Neuronal stem cell (in vitro differentiated cells): ENCODE measurements at regions not wholly inside any gene's neighbourhood (a gene's known extent, or its start where the extent isn't known, plus 50 kb on each side); places are given as distances from the start of the nearest gene placed in this dataset.

ENCODE experiments used
- DNase-seq: peaks from one replicate; pipeline ENCODE4 v3.0.0-alpha.2; 2013; ENCODE audit warnings: low spot score
- H2AFZ ChIP-seq: one replicate; pipeline ENCODE4 v1.6.1; 2013; ENCODE audit warnings: mild to moderate bottlenecking, low read length, inconsistent platforms
- H2AK5ac ChIP-seq: 2 replicates; pipeline ENCODE4 v1.6.1; 2013; ENCODE audit warnings: low read depth, mild to moderate bottlenecking, inconsistent platforms, low read length, moderate library complexity, mixed read lengths
- H2BK120ac ChIP-seq: 2 replicates; pipeline ENCODE4 v1.6.1; 2013; ENCODE audit warnings: low read depth, mild to moderate bottlenecking, inconsistent platforms, low read length, moderate library complexity, mixed read lengths
- H2BK12ac ChIP-seq: one replicate; pipeline ENCODE4 v1.6.1; 2013; ENCODE audit warnings: low read length, inconsistent platforms
- H2BK15ac ChIP-seq: 2 replicates; pipeline ENCODE4 v1.6.1; 2013; ENCODE audit warnings: mild to moderate bottlenecking, low read length, inconsistent platforms, mixed read lengths
- H2BK5ac ChIP-seq: one replicate; pipeline ENCODE4 v1.6.1; 2013; ENCODE audit warnings: inconsistent platforms, mild to moderate bottlenecking, low read length, moderate library complexity
- H3K14ac ChIP-seq: one replicate; pipeline ENCODE4 v1.6.1; 2013; ENCODE audit warnings: low read length, inconsistent platforms
- H3K18ac ChIP-seq: 2 replicates; pipeline ENCODE4 v1.6.1; 2013; ENCODE audit warnings: low read length, inconsistent platforms
- H3K23ac ChIP-seq: 2 replicates; pipeline ENCODE4 v1.6.1; 2013; ENCODE audit warnings: low read depth, mild to moderate bottlenecking, mixed read lengths, low read length, inconsistent platforms; ENCODE audit not compliant: poor library complexity
- H3K27ac ChIP-seq: replicated peaks from 3 replicates; pipeline ENCODE4 v1.5.1; 2013; ENCODE audit warnings: low read length, inconsistent platforms
- H3K27me3 ChIP-seq, 3 experiments: 2 replicates each; pipeline ENCODE4 v1.6.1; 2013; ENCODE audit warnings: low read length in 3 of 3, mild to moderate bottlenecking in 2 of 3, inconsistent platforms in 1 of 3, low read depth in 1 of 3, mixed read lengths in 1 of 3, moderate library complexity in 1 of 3; ENCODE audit not compliant: control insufficient read depth in 3 of 3, insufficient read depth in 3 of 3
- H3K36me3 ChIP-seq, 2 donors: replicated peaks in 1 of 2; 2 replicates each; pipeline ENCODE4 v1.6.1; 2013; ENCODE audit warnings: low read length in 2 of 2; ENCODE audit not compliant: control insufficient read depth in 2 of 2, insufficient read depth in 2 of 2
- H3K4ac ChIP-seq: 2 replicates; pipeline ENCODE4 v1.6.1; 2013; ENCODE audit warnings: inconsistent platforms, mild to moderate bottlenecking, low read length, moderate library complexity
- H3K4me1 ChIP-seq, 2 donors: 1 replicate in 1 of 2; 2 replicates in 1 of 2; pipeline ENCODE4 v1.6.1; 2013; ENCODE audit warnings: low read length in 2 of 2, low read depth in 1 of 2; ENCODE audit not compliant: control insufficient read depth in 2 of 2, insufficient read depth in 1 of 2
- H3K4me2 ChIP-seq: one replicate; pipeline ENCODE4 v1.6.1; 2013; ENCODE audit warnings: mild to moderate bottlenecking, low read length, inconsistent platforms; ENCODE audit not compliant: insufficient read depth, poor library complexity, severe bottlenecking
- H3K4me3 ChIP-seq, 2 donors: 2 replicates each; pipeline ENCODE4 v1.5.1; 2013; ENCODE audit warnings: low read length in 2 of 2, mild to moderate bottlenecking in 2 of 2, inconsistent platforms in 1 of 2, moderate library complexity in 1 of 2
- H3K79me1 ChIP-seq: one replicate; pipeline ENCODE4 v1.6.1; 2013; ENCODE audit warnings: low read depth, mild to moderate bottlenecking, inconsistent platforms, low read length, moderate library complexity
- H3K9ac ChIP-seq: one replicate; pipeline ENCODE4 v1.6.1; 2013; ENCODE audit warnings: mild to moderate bottlenecking, low read depth, low read length, inconsistent platforms; ENCODE audit not compliant: poor library complexity
- H3K9me3 ChIP-seq, 2 donors: replicated peaks in 1 of 2; 2 replicates each; pipeline versions ENCODE3 to v1.6.1; 2013; ENCODE audit warnings: low read length in 2 of 2, mild to moderate bottlenecking in 2 of 2, inconsistent platforms in 1 of 2, low read depth in 1 of 2, mixed read lengths in 1 of 2, moderate library complexity in 1 of 2; ENCODE audit not compliant: control insufficient read depth in 2 of 2, insufficient read depth in 1 of 2
- H4K8ac ChIP-seq: one replicate; pipeline ENCODE4 v1.6.1; 2013; ENCODE audit warnings: low read depth, mild to moderate bottlenecking, inconsistent platforms, low read length, moderate library complexity
- H4K91ac ChIP-seq: one replicate; pipeline ENCODE4 v1.6.1; 2013; ENCODE audit warnings: low read length, low read depth, mild to moderate bottlenecking, inconsistent platforms; ENCODE audit not compliant: poor library complexity
- WGBS, 2 donors: extraction: QIAGEN DNeasy Blood & Tissue Kit; methylation state at CpG; one replicate each; pipeline ENCODE4 v1.1.7; 2013; ENCODE audit warnings: missing lambda C conversion rate in 2 of 2, mixed read lengths in 1 of 2; ENCODE audit not compliant: insufficient read length in 2 of 2, insufficient replicate concordance in 1 of 2; ENCODE audit errors: extremely low coverage in 2 of 2; 5-methylcytosine and 5-hydroxymethylcytosine counted together

DNA sequence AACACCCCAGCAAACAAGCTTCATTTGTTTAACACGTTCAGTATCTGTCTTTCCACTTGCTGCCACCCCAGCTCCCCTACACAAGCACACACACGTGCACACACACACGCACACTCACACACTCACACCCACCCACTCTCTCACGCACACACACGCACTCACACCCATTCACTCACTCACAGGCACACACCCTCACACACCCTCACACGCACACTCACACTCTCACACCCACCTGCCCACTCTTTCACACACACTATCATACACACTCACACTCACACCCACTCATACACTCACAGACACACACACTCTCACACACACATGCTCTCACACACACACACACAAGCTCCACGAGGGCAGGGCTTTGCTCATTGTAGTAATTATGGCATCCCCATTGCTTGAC lies 378.8 kb upstream of the SULF2 start:
- H4K8ac ChIP-seq: no peak overlapping the region
- no peak overlapping the region for H2AFZ ChIP-seq
- H3K9me3 ChIP-seq: no peaks in the 10 kb centered on the region
- H3K36me3 ChIP-seq: no peaks in the 10 kb centered on the region
- no peak overlapping the region for H3K4me2 ChIP-seq
- 100% methylated on average over 1 to 3 of the region's 7 CpGs for WGBS, 2 donors
- H3K27me3 ChIP-seq: peaks cover 0 to 4% (median 0%) of the 10 kb centered on the region in 3 experiments
- no peak overlapping the region for H2BK12ac ChIP-seq
- H3K27ac ChIP-seq: no peak overlapping the region
- peaks cover 2 to 4% of the 10 kb centered on the region in 2 donors for H3K4me1 ChIP-seq
- no peaks in the 10 kb centered on the region for H3K79me1 ChIP-seq
- peak overlapping the region; percentile 18 for H3K9ac ChIP-seq
- peak overlapping the region in 1 of 2 donors; percentile 63 for H3K4me3 ChIP-seq
- H2AK5ac ChIP-seq: no peak overlapping the region
- no peak overlapping the region for H3K4ac ChIP-seq
- no peak overlapping the region for H2BK120ac ChIP-seq
- H2BK5ac ChIP-seq: no peak overlapping the region
- H2BK15ac ChIP-seq: peak overlapping the region; percentile 13
- H4K91ac ChIP-seq: no peak overlapping the region
- H3K14ac ChIP-seq: no peak overlapping the region
- H3K23ac ChIP-seq: no peak overlapping the region
- DNase-seq: no peak
- no peak overlapping the region for H3K18ac ChIP-seq

- H2BK120ac ChIP-seq: no peak overlapping the region
- no peak overlapping the region for H3K14ac ChIP-seq
- H3K36me3 ChIP-seq: no peaks in the 10 kb centered on the region
- peaks cover 0 to 4% (median 0%) of the 10 kb centered on the region in 3 experiments for H3K27me3 ChIP-seq
- peaks cover 2 to 4% of the 10 kb centered on the region in 2 donors for H3K4me1 ChIP-seq
- H3K4me2 ChIP-seq: no peak overlapping the region
- H2AK5ac ChIP-seq: no peak overlapping the region
- no peak overlapping the region for H3K4ac ChIP-seq
- H3K23ac ChIP-seq: no peak overlapping the region
- H3K4me3 ChIP-seq: no peak overlapping the region
- no peak for DNase-seq
- peak overlapping the region; percentile 13 for H2BK15ac ChIP-seq
- WGBS, 2 donors: no CpG with 5 or more reads among the region's 7 CpGs
- H3K27ac ChIP-seq: no peak overlapping the region
- no peak overlapping the region for H4K91ac ChIP-seq
- no peak overlapping the region for H4K8ac ChIP-seq
- H3K9ac ChIP-seq: no peak overlapping the region
- H2BK5ac ChIP-seq: no peak overlapping the region
- no peaks in the 10 kb centered on the region for H3K79me1 ChIP-seq
- H3K9me3 ChIP-seq: no peaks in the 10 kb centered on the region
- H3K18ac ChIP-seq: no peak overlapping the region
- no peak overlapping the region for H2BK12ac ChIP-seq
- H2AFZ ChIP-seq: peak overlapping the region; percentile 35
These were observed 378.2 kb upstream of the SULF2 start for GRCh38 chr20:48163505-48163904.

GRCh38 chr20:48162621-48163020 lies 377.3 kb upstream of the SULF2 start:
- no CpG with 5 or more reads among the region's 13 CpGs for WGBS, 2 donors
- H4K8ac ChIP-seq: no peak overlapping the region
- H3K9ac ChIP-seq: no peak overlapping the region

DNA sequence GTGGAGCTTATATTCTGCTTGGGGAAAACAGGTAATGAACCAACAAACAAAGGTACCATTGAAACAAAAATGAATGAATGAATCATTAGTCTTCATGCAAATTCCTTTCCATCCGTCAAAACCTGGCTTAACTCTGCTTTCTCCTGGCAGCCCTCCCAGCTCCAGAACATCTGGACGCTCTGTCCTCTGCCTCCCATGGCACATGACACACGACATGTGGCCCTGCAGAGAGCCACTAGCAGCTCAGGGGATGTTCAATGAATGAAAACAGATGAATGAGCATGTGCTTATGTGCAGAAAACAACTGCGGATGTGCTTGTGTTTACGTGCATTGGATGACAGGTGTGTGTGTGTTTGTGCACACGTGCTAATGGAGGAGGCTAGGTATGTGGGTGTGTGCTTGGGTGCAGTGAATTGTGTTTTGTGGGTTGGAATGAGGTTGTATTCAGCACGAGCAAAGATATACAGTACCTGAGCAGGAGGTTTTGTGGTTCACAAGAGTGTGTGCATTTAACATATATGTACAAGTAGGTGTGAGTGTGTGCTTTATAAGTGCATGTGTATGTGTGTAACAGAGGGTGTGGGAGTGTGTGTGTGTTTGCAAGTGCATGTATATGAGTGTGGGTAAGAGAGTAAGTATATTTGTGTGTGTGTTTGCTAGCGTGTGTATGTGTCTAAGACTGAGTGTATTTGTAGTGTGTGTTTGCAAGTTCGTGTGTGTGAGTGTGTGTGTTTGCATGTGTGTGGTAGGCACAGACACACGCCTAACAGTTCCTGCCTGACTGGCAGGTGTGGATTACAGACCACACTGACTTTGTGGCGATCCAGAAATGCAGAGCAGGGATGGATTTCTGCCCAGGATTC lies 374.1 kb upstream of the SULF2 start:
- Histone ChIP-seq H3K9ac (no peak overlapping the region), H3K14ac (no peak overlapping the region), H3K36me3 (no peaks in the 10 kb centered on the region), H4K91ac (no peak overlapping the region), H2BK12ac (no peak overlapping the region), H3K18ac (no peak overlapping the region), H3K9me3 (peaks cover 5 to 12% of the 10 kb centered on the region in 2 donors), H2BK5ac (no peak overlapping the region), H3K4ac (no peak overlapping the region), H3K27ac (no peak overlapping the region), H4K8ac (no peak overlapping the region), H3K4me1 (peaks cover 4 to 5% of the 10 kb centered on the region in 2 donors), H2BK120ac (no peak overlapping the region), H3K4me2 (no peak overlapping the region), H2BK15ac (no peak overlapping the region), H2AFZ (no peak overlapping the region), H3K4me3 (peak overlapping the region in 1 of 2 donors; percentile 55), H2AK5ac (no peak overlapping the region), H3K79me1 (no peaks in the 10 kb centered on the region), H3K23ac (no peak overlapping the region), H3K27me3 (peaks cover 0 to 2% (median 0%) of the 10 kb centered on the region in 3 experiments)
- DNase-seq: no peak
- 100% methylated on average over 1 of the region's 11 CpGs; no CpG with 5 or more reads in 1 of the 2 donors for WGBS, 2 donors

More at GRCh38 chr20:48162621-48163020, 377.3 kb upstream of the SULF2 start:
- no peak for DNase-seq
- H2BK12ac ChIP-seq: peak overlapping the region; percentile 48
- H3K4me2 ChIP-seq: no peak overlapping the region
- H3K4me1 ChIP-seq: peaks cover 2 to 4% of the 10 kb centered on the region in 2 donors
- H3K23ac ChIP-seq: no peak overlapping the region
- no peak overlapping the region for H2BK120ac ChIP-seq
- H3K14ac ChIP-seq: no peak overlapping the region
- H3K27me3 ChIP-seq: peaks cover 0 to 4% (median 0%) of the 10 kb centered on the region in 3 experiments
- no peak overlapping the region for H2BK15ac ChIP-seq
- H2AK5ac ChIP-seq: no peak overlapping the region
- H2AFZ ChIP-seq: no peak overlapping the region
- no peak overlapping the region for H3K4ac ChIP-seq
- no peak overlapping the region for H3K27ac ChIP-seq
- H3K79me1 ChIP-seq: no peaks in the 10 kb centered on the region
- H2BK5ac ChIP-seq: no peak overlapping the region
- peak overlapping the region; percentile 21 for H3K18ac ChIP-seq
- no peak overlapping the region for H3K4me3 ChIP-seq
- H3K36me3 ChIP-seq: no peaks in the 10 kb centered on the region
- peak overlapping the region; percentile 38 for H4K91ac ChIP-seq
- H3K9me3 ChIP-seq: no peaks in the 10 kb centered on the region
